ENCODE measurements at regions not wholly inside any gene's neighbourhood (a gene's known extent, or its start where the extent isn't known, plus 50 kb on each side); places are given as distances from the start of the nearest gene placed in this dataset.

- DNase-seq = no peak
These were observed 54.1 kb upstream of the ELL2 start for GRCh38 chr5:96015709-96016108.

DNA sequence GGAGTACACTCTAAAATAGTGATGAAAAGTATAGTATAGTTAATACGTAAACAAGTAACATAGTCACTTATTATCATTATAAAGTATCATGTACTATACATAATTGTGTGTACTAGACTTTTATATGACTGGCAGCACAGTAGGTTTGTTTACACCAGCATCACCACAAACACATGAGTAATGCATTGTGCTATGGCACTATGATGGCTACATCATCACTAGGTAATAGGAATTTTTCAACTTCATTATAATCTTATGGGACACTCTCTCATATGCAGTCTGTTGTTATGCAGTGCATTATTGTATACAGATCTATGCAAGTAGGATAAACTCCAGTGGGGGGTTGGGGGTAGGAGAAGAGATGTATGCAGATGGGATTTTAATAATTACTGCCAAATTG lies 52.7 kb upstream of the ELL2 start:
- no peak for DNase-seq

GRCh38 chr5:96013254-96013653 lies 51.6 kb upstream of the ELL2 start:
- no peak for DNase-seq

GRCh38 chr5:96012399-96012798 lies 50.7 kb upstream of the ELL2 start:
- no peak for DNase-seq

Measured in NCI-H146 (cell line).